Ishikawa (cell line): ENCODE measurements at regions not wholly inside any gene's neighbourhood (a gene's known extent, or its start where the extent isn't known, plus 50 kb on each side); places are given as distances from the start of the nearest gene placed in this dataset.
A peak's percentile ranks its signal among the peaks of the same experiment; 100 is the strongest.

Source experiments
- CEBPB ChIP-seq: IDR thresholded peaks from 2 replicates; pipeline ENCODE4 v1.6.1; 2012
- CREB1 ChIP-seq: IDR thresholded peaks from 2 replicates; pipeline ENCODE4 v1.6.1; 2012; ENCODE audit warnings: low read depth
- EGR1 ChIP-seq: IDR thresholded peaks from 2 replicates; pipeline ENCODE4 v1.6.1; 2012
- EP300 ChIP-seq: IDR thresholded peaks from 2 replicates; pipeline ENCODE4 v1.6.1; 2012; ENCODE audit warnings: borderline replicate concordance
- FOXM1 ChIP-seq: IDR thresholded peaks from 2 replicates; pipeline ENCODE4 v1.6.1; 2012; ENCODE audit warnings: low read depth, borderline replicate concordance
- NFIC ChIP-seq: IDR thresholded peaks from 2 replicates; pipeline ENCODE4 v1.6.1; 2012
- RAD21 ChIP-seq: IDR thresholded peaks from 2 replicates; pipeline ENCODE4 v1.6.1; 2012; ENCODE audit warnings: low read depth
- REST ChIP-seq: IDR thresholded peaks from 2 replicates; pipeline ENCODE4 v1.6.1; 2012; ENCODE audit warnings: low read depth, mild to moderate bottlenecking
- TAF1 ChIP-seq: IDR thresholded peaks from 2 replicates; pipeline ENCODE4 v1.6.1; 2012; ENCODE audit warnings: low read depth, mild to moderate bottlenecking
- TCF12 ChIP-seq: IDR thresholded peaks from 2 replicates; pipeline ENCODE4 v1.6.1; 2012; ENCODE audit warnings: low read depth
- TEAD4 ChIP-seq: IDR thresholded peaks from 2 replicates; pipeline ENCODE4 v1.6.1; 2012
- YY1 ChIP-seq: IDR thresholded peaks from 2 replicates; pipeline ENCODE4 v1.6.1; 2012; ENCODE audit warnings: low read depth
- ZBTB7A ChIP-seq: IDR thresholded peaks from 2 replicates; pipeline ENCODE4 v1.6.1; 2012; ENCODE audit warnings: low read depth
- TF ChIP-seq, protein P1 (sequence below): IDR thresholded peaks from 2 replicates; pipeline ENCODE4 v1.6.1; 2012
- TF ChIP-seq, protein P2 (sequence below): IDR thresholded peaks from 2 replicates; pipeline ENCODE4 v1.6.1; 2012

DNA sequence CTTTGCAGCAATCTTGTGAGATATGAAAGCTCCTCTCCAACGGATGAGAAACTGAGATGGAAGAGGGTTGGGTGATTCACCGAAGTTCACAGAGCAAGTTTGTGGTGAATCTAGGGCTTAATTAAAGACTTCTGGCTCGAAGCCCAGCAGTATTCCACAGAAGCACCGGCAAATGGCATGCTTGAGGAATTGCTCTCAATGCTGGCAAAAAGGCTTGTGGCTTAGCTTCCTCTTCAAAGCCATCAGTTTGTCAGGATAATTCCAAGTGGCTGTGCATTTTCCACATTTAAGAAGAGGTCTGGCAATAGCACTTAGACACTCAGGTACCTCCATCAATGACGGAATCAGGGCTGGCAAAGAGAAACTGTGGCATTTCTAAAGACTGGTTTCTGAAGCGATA is 98.7 kb upstream of the SLC66A3 start:
- peak; percentile 82 for TF ChIP-seq NFIC
- TF ChIP-seq EGR1, result no peak
- peak; percentile 28; the same call in 1 of the 2 replicates for TF ChIP-seq YY1
- TF ChIP-seq, protein P1, sequence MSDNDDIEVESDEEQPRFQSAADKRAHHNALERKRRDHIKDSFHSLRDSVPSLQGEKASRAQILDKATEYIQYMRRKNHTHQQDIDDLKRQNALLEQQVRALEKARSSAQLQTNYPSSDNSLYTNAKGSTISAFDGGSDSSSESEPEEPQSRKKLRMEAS, result no peak
- TF ChIP-seq REST, result no peak
- TF ChIP-seq TCF12, result no peak
- TF ChIP-seq FOXM1, result no peak

- TF ChIP-seq TEAD4, result no peak
- TF ChIP-seq, protein P2, sequence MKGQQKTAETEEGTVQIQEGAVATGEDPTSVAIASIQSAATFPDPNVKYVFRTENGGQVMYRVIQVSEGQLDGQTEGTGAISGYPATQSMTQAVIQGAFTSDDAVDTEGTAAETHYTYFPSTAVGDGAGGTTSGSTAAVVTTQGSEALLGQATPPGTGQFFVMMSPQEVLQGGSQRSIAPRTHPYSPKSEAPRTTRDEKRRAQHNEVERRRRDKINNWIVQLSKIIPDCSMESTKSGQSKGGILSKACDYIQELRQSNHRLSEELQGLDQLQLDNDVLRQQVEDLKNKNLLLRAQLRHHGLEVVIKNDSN, result no peak
These were observed 98.2 kb upstream of the SLC66A3 start for GRCh38 chr2:11057031-11057430.

GRCh38 chr2:11058129-11058528 is 97.1 kb upstream of the SLC66A3 start:
- TF ChIP-seq ZBTB7A, result no peak
- TF ChIP-seq EGR1, result no peak
- TF ChIP-seq EP300, result no peak
- TF ChIP-seq REST, result no peak
- TF ChIP-seq YY1, result no peak
- TF ChIP-seq CREB1, result no peak
- TF ChIP-seq TEAD4, result no peak
- no peak for TF ChIP-seq RAD21
- TF ChIP-seq NFIC, result no peak
- TF ChIP-seq TCF12, result no peak
- TF ChIP-seq FOXM1, result no peak
- TF ChIP-seq, protein P2, result no peak
- no peak for TF ChIP-seq CEBPB
- TF ChIP-seq, protein P1, result no peak
- no peak for TF ChIP-seq TAF1

DNA sequence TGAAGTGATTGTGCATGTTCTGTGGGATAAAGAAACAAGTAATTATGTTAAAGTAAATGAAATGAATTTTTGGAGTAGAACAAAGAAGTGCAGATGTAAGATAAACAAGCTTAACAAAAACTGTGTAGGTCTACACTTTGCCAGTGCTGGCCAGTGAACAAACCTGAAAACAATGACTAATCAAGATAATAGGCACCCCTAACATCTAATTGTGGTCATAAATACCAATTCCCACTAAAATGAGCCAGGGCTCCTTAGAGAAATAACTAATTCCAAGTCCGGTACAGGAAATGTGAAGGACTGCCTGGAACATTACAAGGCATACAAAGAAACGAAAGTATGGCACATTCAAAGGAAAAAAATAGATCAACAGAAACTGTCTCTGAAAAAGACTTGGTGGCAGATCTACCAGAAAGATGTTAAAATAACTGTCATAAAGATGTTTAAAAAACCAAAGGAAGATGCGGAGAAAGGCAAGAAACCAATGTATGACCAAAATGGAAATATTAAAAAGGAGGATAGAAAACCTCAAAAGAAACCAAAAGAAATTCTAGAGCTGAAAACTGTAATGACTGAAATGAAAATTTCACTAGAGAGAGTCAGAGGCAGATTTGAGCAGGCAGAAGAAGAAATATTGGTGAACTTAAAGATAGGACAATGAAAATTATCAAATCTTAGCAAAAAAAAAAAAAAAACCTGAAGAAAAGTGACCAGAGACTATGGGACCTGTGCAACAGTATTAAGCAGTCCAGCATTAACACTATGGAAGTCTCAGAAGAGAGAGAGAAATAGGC is 94.7 kb upstream of the SLC66A3 start:
- TF ChIP-seq REST, result no peak
- no peak for TF ChIP-seq EP300
- TF ChIP-seq FOXM1, result no peak

GRCh38 chr2:11065833-11066485 is 89.3 kb upstream of the SLC66A3 start:
- TF ChIP-seq TCF12, result no peak
- no peak for TF ChIP-seq ZBTB7A
- TF ChIP-seq EGR1, result no peak
- TF ChIP-seq, protein P2, result no peak
- no peak for TF ChIP-seq EP300
- no peak for TF ChIP-seq TAF1
- no peak for TF ChIP-seq CREB1
- TF ChIP-seq REST, result no peak
- no peak for TF ChIP-seq FOXM1
- no peak for TF ChIP-seq TEAD4
- no peak for TF ChIP-seq YY1
- TF ChIP-seq NFIC, result no peak
- TF ChIP-seq RAD21, result no peak
- TF ChIP-seq CEBPB, result no peak
- TF ChIP-seq, protein P1, result no peak
